Fibroblast of skin of abdomen (primary cell): ENCODE measurements at regions not wholly inside any gene's neighbourhood (a gene's known extent, or its start where the extent isn't known, plus 50 kb on each side); places are given as distances from the start of the nearest gene placed in this dataset.
"Not testable (repeated sequence)": the region's sequence is repeated elsewhere in the genome, so short reads cannot be mapped to it uniquely, and the experiment has no call there.

Experiments
- DNase-seq: peaks from one replicate; pipeline ENCODE4 v3.0.0-alpha.2; 2013

DNA sequence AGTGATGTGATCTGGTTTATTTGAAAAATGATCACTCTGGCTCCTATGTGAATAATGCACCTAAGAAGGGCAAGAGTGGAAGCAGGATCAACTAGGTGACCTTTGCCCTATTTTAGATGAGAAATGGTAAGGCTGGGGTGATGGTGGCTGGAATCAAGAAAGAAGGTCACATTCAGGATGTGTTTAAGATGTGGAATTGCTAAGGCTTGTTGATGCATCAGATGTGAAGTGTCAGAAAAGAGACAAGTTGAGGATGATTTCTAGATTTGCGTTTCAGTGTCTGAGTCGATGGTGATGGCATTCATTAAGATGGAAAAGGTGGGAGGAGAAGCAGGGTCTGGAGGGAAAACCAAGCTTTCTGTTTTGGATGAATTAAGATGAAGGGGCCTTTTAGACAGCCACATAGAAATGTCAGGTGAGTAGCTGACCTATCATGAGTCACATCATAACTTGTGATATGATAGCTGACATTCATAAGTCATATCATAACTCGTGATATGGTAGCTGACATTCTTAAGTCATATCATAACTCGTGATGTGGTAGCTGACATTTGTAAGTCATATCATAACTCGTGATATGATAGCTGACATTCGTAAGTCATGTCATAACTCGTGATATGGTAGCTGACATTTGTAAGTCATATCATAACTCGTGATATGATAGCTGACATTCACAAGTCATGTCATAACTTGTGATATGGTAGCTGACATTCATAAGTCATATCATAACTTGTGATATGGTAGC lies 101.2 kb upstream of the SEC11C start:
- no peak for DNase-seq

- DNase-seq = not testable (repeated sequence)
Observed at GRCh38 chr18:59039040-59039320, 100.7 kb upstream of the SEC11C start.

GRCh38 chr18:59039449-59039848 lies 100.2 kb upstream of the SEC11C start:
- no peak for DNase-seq

- DNase-seq = no peak
Observed at GRCh38 chr18:59040770-59041148, 98.9 kb upstream of the SEC11C start.

- DNase-seq = no peak
Observed at GRCh38 chr18:59041296-59041695, 98.4 kb upstream of the SEC11C start.

- DNase-seq = peak; percentile 20
Observed at GRCh38 chr18:59041819-59042815, 97.6 kb upstream of the SEC11C start.

- DNase-seq = no peak
Observed at GRCh38 chr18:59044855-59045254, 94.8 kb upstream of the SEC11C start.

GRCh38 chr18:59047321-59048047 lies 92.2 kb upstream of the SEC11C start:
- no peak for DNase-seq

DNA sequence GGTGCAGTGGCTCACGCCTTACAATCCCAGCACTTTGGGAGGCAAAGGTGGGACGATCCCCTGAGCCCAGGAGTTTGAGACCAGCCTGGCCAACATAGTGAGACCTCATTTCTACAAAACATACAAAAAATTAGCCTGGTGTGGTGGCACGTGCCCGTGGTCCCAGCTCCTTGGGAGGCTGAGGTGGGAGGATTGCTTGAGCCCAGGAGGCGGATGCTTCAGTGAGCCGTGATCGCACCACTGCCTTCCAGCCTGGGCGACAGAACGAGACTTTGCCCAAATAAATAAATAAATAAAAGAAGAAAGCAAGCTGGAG lies 91.7 kb upstream of the SEC11C start:
- no peak for DNase-seq

- DNase-seq = no peak
Observed at GRCh38 chr18:59048378-59048777, 91.3 kb upstream of the SEC11C start.

DNA sequence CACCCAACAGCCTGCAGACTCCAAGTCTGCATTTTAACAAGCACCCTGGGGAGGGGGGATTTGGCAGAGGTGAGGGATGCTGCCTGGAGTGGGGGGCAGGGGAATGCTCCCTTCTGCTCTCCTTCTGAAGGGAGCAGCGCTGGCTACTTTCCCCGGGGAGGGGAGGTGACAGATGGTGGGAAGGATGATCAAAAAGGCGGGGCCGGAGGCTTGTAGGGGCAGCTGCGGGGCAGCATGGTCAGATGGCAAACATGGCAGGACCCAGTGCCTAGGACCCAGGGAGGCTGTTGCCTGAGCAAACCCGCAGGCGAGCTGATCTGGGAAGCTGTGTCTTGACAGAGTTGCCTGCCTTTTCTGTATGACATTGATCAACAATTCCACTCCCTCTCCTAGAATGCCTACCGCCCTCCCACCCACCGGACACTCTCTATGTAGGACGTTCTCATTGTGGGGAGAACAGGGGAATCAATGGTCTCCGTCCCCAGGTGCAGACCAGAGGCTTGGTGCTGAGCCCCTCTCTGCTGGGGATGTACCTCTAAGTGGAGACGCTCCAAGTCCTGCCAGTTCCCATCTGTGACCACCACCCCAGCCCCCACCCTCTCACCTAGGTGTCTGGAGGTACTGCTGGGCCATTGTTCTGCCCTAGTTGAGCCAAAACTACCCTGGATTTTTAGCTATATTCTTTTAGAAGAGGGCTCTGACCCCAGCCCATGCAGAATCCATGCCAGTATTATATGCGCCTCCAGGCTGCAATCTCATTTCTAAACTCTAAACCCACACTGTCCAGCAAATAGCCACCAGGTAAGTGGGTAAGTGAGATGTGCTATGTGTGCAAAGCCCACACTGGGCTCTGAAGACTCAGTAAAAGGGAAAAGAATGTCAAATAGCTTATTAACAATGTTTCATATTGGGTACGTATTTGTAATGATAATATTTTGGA lies 89.7 kb upstream of the SEC11C start:
- no peak for DNase-seq

- no peak for DNase-seq
Observed at GRCh38 chr18:59050661-59051057, 89.0 kb upstream of the SEC11C start.

- no peak for DNase-seq
Observed at GRCh38 chr18:59051470-59052165, 88.1 kb upstream of the SEC11C start.

DNA sequence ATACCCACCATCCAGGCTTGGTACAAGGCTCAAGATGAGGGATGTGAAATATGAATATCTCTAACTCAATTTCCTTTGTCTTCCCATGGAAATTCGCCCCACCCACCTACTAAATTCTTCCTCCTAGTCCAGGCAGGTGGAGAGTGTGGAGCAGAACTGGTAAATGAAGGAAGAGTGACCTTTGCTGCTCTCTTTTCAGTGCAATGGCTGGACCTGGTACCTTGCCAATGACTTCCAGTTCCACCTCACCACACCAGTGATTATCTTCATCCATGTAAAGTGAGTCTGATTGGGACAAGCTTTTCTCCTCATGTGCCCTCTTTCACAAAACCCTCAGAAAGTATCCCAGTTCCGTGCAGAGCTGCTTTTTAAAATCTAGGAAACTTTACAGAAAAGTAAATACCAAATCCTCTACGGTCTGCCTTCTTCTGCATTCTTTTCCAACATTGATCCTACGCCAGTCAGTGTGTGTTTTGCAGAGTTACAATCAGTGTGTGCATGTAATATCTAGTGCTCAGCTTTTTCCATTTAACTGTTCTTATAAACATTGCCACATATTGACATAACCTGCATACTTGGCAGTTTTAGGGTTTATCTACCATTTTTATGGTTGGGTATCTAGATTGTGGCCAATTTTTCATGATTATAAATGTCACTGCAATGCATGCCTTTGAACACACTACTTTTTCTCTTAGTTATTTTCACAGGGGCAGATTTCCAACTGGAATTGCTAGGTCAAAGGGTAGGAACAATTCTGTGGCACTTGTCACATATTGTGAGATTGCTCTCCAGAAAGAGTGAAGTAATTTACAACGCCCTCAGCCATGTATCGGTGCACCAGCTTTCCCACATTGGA lies 86.5 kb upstream of the SEC11C start:
- DNase-seq = peak; percentile 69

DNA sequence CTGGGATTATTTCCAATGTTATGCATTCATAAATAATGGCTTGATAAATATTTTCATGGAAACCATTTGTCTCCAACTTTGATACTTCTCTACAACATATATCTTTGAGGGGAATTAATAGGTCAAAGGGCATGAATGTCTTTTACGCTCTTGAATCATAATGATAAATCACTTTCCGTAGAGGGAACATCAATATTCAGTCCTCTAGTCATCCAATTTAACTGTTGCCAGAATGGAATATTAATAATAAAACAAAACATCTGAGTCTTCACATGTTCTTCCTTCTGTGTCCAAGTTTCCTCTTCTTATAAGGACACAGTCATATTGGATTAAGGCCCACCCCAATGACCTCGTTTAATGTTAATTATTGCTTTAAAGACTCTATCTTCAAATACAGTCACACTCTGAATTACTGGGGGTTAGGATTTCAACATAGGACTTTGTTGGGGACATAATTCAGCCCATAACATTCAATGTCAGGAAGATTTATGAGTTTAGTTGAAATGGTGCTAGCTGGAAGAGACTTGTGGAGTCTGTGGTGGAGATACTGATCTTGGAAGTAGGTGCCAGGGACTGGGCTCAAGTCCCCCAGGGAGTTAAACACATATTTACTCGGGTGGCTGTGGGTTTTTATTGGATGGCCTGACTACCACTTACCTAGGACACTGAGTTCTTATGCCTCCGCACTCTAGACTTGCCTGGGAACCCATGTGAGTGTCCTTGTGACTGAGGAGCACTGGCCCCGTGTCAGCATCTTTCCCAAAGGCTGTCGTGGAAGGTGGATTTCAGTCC lies 85.0 kb upstream of the SEC11C start:
- peak; percentile 61 for DNase-seq

GRCh38 chr18:59055345-59056032 lies 84.2 kb upstream of the SEC11C start:
- DNase-seq = no peak

GRCh38 chr18:59056706-59057492 lies 82.8 kb upstream of the SEC11C start:
- peak; percentile 63 for DNase-seq

GRCh38 chr18:59057493-59057795 lies 82.2 kb upstream of the SEC11C start:
- no peak for DNase-seq
